HG02763 (cell line): ENCODE measurements at regions not wholly inside any gene's neighbourhood (a gene's known extent, or its start where the extent isn't known, plus 50 kb on each side); places are given as distances from the start of the nearest gene placed in this dataset.

Experiments used
- ATAC-seq: cut with Tn5 transposase; IDR thresholded peaks from one replicate; pipeline ENCODE4 v1.9.1; 2021; ENCODE audit warnings: mild to moderate bottlenecking, moderate library complexity; ENCODE audit not compliant: unreplicated experiment

GRCh38 chr17:70857351-70857750 lies 688.0 kb downstream of the KCNJ2 start:
- ATAC-seq, result no peak

GRCh38 chr17:70859829-70860228 lies 690.5 kb downstream of the KCNJ2 start:
- no peak for ATAC-seq

GRCh38 chr17:70862295-70862694 lies 693.0 kb downstream of the KCNJ2 start:
- ATAC-seq, result no peak

DNA sequence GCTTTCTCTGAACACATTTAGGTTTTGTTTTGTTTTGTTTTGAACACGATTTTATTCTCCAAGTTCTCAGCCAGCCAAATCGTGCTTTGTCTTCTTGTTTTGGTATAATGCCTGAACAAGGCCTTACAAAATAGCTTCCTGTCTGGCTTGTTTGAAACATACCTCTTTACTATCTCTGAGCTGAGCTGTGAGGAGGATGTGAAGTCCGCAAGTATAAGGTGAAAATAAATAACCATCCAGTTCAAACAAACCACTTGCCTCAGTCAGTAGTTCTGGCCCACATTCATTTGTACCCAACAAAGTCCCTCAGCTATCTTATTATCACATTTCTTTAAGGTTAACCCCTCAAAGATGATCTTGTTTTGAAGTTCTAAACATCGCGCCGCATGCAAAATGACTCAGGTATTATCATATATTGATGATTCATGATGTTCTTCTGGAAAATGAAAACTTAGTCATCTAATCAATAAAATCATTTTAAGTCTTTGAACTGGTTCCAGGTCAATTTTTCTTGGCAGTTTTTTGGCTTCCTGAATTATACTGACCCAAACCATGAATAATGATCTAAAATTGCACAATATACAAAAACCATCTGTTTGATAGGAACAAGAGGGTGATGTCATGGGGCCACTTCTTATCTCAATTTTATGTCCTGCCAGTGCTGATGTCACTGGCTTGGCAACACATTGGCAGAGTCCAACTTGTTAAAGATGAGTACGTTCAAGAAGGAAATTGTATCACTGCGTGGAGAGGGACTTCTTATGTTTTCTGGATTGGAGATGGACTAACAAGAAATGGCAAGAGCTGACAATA lies 694.3 kb downstream of the KCNJ2 start:
- ATAC-seq, result no peak

GRCh38 chr17:70865993-70866804 lies 696.9 kb downstream of the KCNJ2 start:
- ATAC-seq, result no peak

DNA sequence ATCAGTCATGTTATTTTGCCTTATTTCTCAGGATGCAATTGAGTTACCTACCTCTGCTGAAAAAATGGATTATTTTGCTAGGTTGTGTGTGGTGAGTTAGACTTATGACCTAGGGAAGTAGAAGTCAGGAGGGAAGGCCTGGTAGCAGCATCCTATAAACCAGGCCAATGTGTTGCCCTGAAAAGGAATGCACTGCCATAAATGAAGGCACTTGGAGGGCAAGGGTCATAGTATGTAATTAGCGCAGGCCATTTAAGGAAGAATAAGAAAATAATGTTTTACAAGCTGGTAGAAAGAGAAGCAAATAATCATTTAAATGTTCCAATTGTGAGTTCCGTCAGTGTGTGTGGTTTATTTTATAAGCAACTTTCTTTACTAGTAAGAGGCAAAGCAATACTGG lies 698.8 kb downstream of the KCNJ2 start:
- ATAC-seq, result no peak

- no peak for ATAC-seq
These were observed 700.2 kb downstream of the KCNJ2 start for GRCh38 chr17:70869402-70870085.

DNA sequence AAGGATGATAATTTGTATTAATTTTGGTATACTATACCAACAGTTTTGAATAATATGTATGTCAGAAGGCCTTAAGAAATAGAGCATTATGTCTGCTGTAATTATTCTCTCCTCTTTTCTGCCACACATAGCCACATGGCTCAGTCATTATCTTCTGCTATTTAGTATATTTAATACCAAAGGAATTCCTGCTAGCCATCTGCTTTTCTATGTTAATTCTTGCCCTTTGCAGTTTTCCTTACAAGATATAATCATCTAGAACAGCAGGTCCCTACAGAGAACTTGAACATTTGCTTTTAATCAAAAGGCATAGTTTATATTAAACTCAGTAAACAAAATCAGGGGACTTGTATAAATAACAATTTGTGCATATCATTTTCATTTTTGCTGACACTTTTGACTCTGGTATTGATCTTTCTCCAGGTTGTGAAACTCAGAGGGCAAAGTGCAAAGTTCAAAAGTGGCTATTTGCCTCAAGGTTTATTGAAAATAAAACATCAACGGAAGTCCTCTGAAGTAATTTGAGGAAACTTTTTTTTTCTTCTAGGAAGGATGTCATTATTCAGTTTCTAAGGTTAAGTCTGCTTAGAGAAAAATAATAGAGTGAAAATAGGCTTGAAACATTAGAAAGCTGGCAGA lies 702.0 kb downstream of the KCNJ2 start:
- no peak for ATAC-seq

GRCh38 chr17:70872103-70872502 lies 702.8 kb downstream of the KCNJ2 start:
- no peak for ATAC-seq

DNA sequence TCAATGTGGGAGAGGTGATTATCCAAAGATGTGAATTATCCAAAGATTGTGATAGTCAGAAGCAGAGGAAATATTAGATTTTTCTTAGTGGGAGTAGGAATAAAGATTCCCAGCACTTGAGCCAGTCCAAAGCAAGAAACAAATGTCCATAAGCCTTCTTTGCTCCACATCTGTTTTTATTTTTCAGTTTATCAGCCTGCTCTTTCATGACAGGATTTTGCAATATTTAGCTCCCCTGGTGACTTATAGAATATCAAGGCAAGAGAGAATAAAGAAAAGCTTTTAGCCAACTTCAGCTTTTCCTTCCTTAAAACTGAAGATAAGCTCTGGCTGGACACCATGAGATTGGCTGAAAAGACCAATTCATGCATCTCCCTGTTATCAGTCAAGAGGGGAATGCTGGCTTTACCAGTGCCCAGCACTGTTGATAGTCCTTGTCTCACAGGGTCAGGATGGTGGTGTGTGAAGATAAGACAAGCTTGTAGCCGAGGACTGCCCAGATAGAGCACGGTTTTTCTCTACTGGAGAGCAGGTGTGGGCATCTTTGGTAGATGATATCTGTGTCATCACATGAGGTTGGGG lies 706.5 kb downstream of the KCNJ2 start:
- no peak for ATAC-seq

DNA sequence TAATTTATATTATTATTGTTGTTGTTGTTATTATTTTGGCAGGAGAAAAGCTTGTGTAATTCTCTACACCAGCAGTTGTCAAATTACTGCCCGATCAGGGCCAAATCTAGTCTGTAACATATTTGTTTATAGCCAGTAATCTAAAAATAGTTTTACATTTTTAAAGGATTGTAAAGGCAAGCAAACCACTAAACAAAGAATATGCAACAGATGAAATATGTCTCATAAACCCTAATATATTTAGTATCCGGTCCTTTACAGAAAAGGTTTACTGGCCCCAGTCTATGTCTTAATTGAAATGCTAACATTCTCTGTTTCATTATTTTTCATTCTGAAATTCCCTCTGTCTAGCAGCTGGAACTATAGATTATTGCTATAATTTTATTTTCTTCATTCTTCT lies 709.5 kb downstream of the KCNJ2 start:
- ATAC-seq, result no peak

DNA sequence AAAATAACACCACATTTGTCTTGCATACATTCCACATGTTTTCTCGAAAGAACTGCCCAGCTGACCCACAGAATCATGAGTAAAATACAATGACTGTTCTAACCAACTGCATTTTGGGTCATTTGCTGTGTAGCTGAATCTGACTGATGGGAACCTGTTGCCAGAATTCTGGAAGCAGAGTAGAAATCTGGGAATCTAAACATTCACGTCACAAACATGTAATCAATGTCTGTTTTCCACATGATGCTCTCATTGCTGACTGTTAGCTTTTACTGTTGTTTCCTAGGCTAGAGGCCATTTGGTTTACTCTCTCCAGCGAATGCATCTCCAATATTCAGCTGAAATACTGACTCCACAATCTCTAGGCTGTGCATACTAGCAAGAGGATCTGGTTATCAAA lies 710.1 kb downstream of the KCNJ2 start:
- ATAC-seq, result no peak

GRCh38 chr17:70881093-70881492 lies 711.8 kb downstream of the KCNJ2 start:
- no peak for ATAC-seq

DNA sequence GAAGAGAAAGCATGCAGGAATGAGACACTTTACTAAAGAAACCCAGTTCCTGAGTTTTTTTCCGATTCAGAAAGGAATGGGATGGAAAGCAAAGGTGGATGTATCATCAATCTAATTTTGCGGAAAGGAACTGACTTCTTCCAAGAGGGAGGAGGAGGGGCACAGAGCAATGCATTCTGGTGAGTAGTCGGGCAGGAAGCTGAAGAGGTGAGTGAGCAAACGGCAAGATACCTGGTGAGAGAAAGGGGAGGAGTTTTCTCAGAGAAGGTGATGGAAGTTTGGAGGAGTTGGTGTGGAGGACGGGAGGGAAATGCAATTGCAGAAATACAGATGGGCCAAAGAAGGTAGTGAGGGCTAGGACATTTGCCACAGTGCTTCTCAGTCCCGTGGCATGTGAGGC lies 713.2 kb downstream of the KCNJ2 start:
- ATAC-seq, result no peak

GRCh38 chr17:70886648-70887047 lies 717.3 kb downstream of the KCNJ2 start:
- no peak for ATAC-seq

DNA sequence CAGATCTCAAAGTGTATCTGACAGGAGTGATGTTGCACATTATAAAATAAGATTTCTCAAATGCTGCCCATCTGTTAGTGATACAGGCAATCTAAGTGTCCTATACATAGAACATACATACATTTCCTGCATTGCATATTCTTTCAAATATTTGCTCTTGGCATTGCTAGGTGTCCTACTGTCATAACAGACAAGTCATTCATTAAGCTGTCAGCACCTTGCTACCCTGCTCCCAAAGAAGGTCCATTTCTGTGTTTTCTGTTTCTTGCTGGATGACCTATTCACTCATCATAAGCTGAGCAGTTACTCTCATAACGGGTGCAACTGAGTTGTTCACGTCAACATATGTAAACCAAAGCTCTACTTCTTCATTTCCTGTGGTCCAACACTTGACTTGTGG lies 719.0 kb downstream of the KCNJ2 start:
- no peak for ATAC-seq

- ATAC-seq, result no peak
These were observed 722.0 kb downstream of the KCNJ2 start for GRCh38 chr17:70891306-70891705.

GRCh38 chr17:70892527-70892926 lies 723.2 kb downstream of the KCNJ2 start:
- ATAC-seq, result no peak

DNA sequence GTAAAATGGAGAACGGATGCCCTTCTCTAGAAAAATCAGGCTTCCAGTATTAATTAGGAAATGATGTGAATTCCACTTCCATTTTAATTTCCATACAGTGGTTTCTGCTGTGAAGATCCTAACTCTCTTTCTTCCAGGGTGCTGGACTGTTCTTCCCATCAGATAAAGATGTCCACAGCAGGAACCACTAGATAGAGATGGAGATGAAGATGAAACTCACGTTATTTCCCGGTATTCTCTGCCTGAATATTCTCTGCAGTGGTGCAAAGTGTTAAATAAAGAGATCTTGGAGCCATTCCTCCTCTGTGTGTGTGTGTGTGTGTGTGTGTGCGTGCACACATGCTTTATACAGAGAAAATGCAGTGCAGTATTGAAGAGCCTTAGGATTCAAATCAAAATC lies 727.5 kb downstream of the KCNJ2 start:
- no peak for ATAC-seq

DNA sequence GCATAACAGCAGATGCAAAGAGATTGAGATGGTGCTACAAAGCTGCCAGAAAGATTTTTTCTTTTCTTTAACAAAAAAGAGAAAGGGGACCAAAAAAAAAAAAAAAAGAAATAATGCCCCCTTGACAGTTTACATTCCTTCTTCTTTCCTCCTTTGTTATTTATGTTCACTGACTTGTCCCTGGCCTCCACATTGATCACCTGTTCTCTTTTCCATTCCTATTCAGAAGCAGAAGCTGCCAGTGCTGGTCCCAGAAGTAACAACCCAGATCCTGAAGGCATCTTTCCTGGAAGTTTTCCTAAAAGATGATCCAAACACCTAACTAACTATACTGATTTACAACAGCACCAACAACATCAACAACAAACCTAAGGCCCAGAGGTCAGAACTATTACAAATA lies 728.1 kb downstream of the KCNJ2 start:
- ATAC-seq, result no peak

GRCh38 chr17:70901870-70902269 lies 732.5 kb downstream of the KCNJ2 start:
- no peak for ATAC-seq
